ENCODE measurements at regions not wholly inside any gene's neighbourhood (a gene's known extent, or its start where the extent isn't known, plus 50 kb on each side); places are given as distances from the start of the nearest gene placed in this dataset.

GRCh38 chr7:68488341-68489060, 1109.8 kb upstream of the AUTS2 start:
- TF ChIP-seq CTCF (conservative IDR thresholded peaks at IDR 0.05; ENCODE audit: low read depth, low read length) (no peak), EZH2 (IDR thresholded peaks at IDR 0.05; ENCODE audit: borderline replicate concordance, low read depth, low read length, poor library complexity, severe bottlenecking) (no peak)

Data from A673 (cell line).